HCT116 (cell line): ENCODE measurements at regions not wholly inside any gene's neighbourhood (a gene's known extent, or its start where the extent isn't known, plus 50 kb on each side); places are given as distances from the start of the nearest gene placed in this dataset.

Experiments used
- YY1 ChIP-seq: IDR thresholded peaks from 2 replicates; pipeline ENCODE4 v1.6.1; 2011; ENCODE audit warnings: low read length, low read depth, moderate library complexity, mild to moderate bottlenecking; ENCODE audit not compliant: insufficient replicate concordance; ENCODE audit errors: extremely low read depth
- TF ChIP-seq, protein P1 (sequence below), 3 experiments: fragments of 200-600 bp in 1 of 3; sonication (generic) in 1 of 3; IDR thresholded peaks in 2 of 3; conservative IDR thresholded peaks in 1 of 3; 2 replicates each; pipeline ENCODE4 v1.5.1; 2012 to 2017; ENCODE audit warnings: low read depth in 2 of 3, low read length in 2 of 3, antibody characterized with exemption in 1 of 3, borderline replicate concordance in 1 of 3, control low read depth in 1 of 3, mild to moderate bottlenecking in 1 of 3, mixed read lengths in 1 of 3, mixed run types in 1 of 3, moderate library complexity in 1 of 3; ENCODE audit not compliant: insufficient read depth in 1 of 3

DNA sequence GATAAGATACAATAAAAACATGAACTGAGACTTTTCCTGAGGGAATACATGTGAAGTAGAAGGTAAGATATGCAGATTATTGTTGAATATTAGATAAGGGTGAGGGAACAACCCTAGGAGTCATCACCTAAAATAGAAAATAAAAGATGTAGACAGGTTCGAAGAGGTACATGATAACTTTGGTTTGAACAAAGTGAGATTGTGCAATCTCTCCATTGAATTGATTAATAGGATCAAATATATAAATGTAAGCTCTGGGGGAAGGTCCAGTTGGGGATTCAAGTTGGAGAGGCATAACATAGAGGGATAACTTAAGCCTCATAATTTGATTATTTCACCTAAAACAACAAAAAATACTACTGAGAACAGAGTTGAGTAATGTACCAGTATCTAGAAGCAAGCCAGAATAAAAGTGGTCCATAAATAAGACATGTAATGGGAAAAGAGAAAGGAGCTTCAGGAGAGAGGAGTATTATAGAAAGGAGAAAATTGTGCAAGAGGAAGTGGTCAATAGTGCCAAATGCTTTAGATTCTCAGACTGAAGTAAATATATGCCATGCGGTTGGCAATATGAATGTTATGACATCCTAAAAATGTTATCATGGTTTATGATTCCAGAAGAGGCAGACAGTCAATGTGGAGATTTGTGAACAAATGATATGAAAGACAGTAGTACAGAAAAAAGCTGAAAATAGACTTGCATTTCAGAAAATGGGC, 282.3 kb upstream of the CHRM2 start:
- TF ChIP-seq, protein P1, sequence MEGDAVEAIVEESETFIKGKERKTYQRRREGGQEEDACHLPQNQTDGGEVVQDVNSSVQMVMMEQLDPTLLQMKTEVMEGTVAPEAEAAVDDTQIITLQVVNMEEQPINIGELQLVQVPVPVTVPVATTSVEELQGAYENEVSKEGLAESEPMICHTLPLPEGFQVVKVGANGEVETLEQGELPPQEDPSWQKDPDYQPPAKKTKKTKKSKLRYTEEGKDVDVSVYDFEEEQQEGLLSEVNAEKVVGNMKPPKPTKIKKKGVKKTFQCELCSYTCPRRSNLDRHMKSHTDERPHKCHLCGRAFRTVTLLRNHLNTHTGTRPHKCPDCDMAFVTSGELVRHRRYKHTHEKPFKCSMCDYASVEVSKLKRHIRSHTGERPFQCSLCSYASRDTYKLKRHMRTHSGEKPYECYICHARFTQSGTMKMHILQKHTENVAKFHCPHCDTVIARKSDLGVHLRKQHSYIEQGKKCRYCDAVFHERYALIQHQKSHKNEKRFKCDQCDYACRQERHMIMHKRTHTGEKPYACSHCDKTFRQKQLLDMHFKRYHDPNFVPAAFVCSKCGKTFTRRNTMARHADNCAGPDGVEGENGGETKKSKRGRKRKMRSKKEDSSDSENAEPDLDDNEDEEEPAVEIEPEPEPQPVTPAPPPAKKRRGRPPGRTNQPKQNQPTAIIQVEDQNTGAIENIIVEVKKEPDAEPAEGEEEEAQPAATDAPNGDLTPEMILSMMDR (IDR thresholded peaks at IDR 0.05 in 2 of 3, conservative IDR thresholded peaks at IDR 0.05 in 1 of 3; ENCODE audit: borderline replicate concordance in 1 of 3, insufficient read depth in 1 of 3, low read depth in 2 of 3, low read length in 2 of 3) = no peak
- no peak for TF ChIP-seq YY1
